ENCODE measurements at regions not wholly inside any gene's neighbourhood (a gene's known extent, or its start where the extent isn't known, plus 50 kb on each side); places are given as distances from the start of the nearest gene placed in this dataset.
"Not testable (repeated sequence)": the region's sequence is repeated elsewhere in the genome, so short reads cannot be mapped to it uniquely, and the experiment has no call there.

DNA sequence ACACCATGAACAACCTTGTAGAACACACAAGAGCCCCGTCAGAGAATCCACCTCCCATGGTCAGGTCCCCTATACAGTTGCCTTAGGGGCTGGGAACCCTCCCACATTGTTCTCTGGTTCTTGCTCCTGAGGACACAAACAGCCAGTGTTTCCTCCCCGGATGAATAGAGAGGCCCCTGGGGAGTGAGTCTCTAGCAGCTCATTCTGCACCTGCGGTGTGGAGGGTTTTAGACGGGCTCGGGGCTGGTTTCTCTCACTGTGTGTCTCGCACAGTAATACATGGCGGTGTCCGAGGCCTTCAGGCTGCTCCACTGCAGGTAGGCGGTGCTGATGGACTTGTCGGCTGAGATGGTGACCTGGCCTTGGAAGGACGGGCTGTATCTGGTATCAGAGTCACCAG lies 1052.1 kb downstream of the TMEM121 start:
- 79 to 83% methylated on average over 10 to 11 of the region's 11 CpGs for WGBS, 2 donors
- no peak overlapping the region for H3K27ac ChIP-seq
- H3K36me3 ChIP-seq, result no peaks in the 10 kb centered on the region
- intact Hi-C loops (cut with DNase I), result no loop called here
- TF ChIP-seq POLR2A (IDR thresholded peaks at IDR 0.05), result no peak
- no peak for TF ChIP-seq CTCF (IDR thresholded peaks at IDR 0.05)
- H3K4me3 ChIP-seq (replicated peaks in 1 of 3), result no peak overlapping the region
- DNase-seq, result no peak
- no peaks in the 10 kb centered on the region for H3K9me3 ChIP-seq
- H3K27me3 ChIP-seq, result no peaks in the 10 kb centered on the region
- H3K4me1 ChIP-seq, result no peaks in the 10 kb centered on the region

- no peak overlapping the region for H3K27ac ChIP-seq
- 68 to 73% methylated on average over 6 of the region's 6 CpGs for WGBS, 2 donors
These were observed 1052.7 kb downstream of the TMEM121 start for GRCh38 chr14:106579084-106579483.

DNA sequence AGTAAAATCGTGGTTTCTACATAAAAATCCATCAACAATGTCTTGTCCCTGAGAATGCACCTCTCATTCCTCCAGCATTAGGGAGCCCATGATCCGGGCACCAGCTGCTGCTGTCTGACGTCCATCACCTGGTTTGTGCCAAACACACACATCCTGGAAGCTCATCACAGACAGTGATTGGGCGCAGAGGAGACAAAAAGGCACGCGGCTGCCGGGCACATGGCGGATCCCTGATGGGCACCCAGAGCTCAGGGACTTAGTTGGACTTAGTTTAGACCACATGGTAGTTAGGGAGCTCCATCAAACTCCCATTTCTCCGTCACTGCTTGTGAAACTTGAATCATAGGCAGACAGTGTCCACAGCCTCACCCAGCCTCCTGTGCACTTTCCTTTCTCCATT lies 1059.3 kb downstream of the TMEM121 start:
- TF ChIP-seq POLR2A (IDR thresholded peaks at IDR 0.05) (no peak), CTCF (IDR thresholded peaks at IDR 0.05) (no peak)
- H3K27me3 ChIP-seq, result no peaks in the 10 kb centered on the region
- no peaks in the 10 kb centered on the region for H3K36me3 ChIP-seq
- no peak overlapping the region for H3K4me3 ChIP-seq (replicated peaks in 1 of 3)
- DNase-seq, result no peak
- intact Hi-C loops (cut with DNase I), result no loop called here
- no peaks in the 10 kb centered on the region for H3K9me3 ChIP-seq
- 62 to 68% methylated on average over 8 to 9 of the region's 9 CpGs for WGBS, 2 donors
- no peak overlapping the region for H3K27ac ChIP-seq
- H3K4me1 ChIP-seq, result no peaks in the 10 kb centered on the region

More at GRCh38 chr14:106579084-106579483, 1052.7 kb downstream of the TMEM121 start:
- Histone ChIP-seq H3K27me3 (no peaks in the 10 kb centered on the region), H3K4me3 (replicated peaks in 1 of 3) (no peak overlapping the region), H3K9me3 (no peaks in the 10 kb centered on the region), H3K4me1 (no peaks in the 10 kb centered on the region), H3K36me3 (no peaks in the 10 kb centered on the region)
- intact Hi-C loops (cut with DNase I), result no loop called here
- TF ChIP-seq CTCF (IDR thresholded peaks at IDR 0.05) (no peak), POLR2A (IDR thresholded peaks at IDR 0.05) (no peak)
- no peak for DNase-seq

DNA sequence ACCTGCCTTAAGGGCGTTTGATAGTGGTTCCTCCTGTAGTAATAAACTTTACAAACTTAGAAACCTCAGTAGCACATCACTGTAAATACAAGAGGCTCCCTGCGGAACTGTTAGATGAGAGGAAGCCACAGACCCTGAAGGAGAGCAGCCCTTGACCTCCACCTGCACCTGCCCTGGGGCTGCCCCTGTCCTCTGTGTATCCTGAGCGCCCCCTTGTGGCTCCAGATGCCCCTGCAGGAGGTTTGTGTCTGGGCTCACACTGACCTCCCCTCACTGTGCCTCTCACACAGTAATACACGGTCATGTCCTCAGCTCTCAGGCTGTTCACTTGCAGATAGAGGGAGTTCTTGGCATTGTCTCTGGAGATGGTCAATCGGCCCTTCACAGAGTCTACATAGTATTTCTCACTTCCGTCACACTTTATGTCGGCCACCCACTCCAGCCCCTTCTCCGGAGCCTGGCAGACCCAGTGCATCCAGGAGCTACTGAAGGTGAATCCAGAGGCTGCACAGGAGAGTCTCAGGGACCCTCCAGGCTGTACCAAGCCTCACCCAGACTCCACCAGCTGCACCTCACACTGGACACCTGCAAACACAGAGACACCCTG lies 1059.8 kb downstream of the TMEM121 start:
- Histone ChIP-seq H3K36me3 (no peaks in the 10 kb centered on the region), H3K27ac (no peak overlapping the region), H3K4me1 (no peaks in the 10 kb centered on the region), H3K9me3 (no peaks in the 10 kb centered on the region), H3K4me3 (replicated peaks in 1 of 3) (no peak overlapping the region), H3K27me3 (no peaks in the 10 kb centered on the region)
- intact Hi-C loops (cut with DNase I), result no loop called here
- TF ChIP-seq POLR2A (IDR thresholded peaks at IDR 0.05), result no peak
- no peak for TF ChIP-seq CTCF (IDR thresholded peaks at IDR 0.05)
- WGBS, 2 donors, result 52 to 54% methylated on average over 8 of the region's 8 CpGs
- DNase-seq, result no peak

DNA sequence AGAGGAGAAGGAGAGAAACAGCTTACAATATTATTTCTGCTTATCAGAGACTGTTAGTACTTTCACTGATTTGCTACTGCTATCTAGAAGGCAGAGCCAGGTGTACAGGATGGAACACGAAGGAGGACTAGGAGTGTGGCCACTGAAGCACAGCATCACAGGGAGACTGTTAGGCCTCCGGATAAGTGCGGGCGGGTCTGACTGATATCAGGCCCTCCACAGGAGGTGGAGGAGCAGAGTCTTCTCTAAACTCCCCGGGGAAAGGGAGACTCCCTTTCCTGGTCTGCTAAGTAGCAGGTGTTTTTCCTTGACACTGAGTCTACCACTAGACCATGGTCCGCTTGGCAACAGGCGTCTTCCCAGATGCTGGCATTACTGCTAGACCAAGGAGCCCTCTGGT lies 1065.2 kb downstream of the TMEM121 start:
- H3K27me3 ChIP-seq; DNase-seq; H3K4me3 ChIP-seq (replicated peaks in 1 of 3); intact Hi-C loops (cut with DNase I); H3K4me1 ChIP-seq; H3K9me3 ChIP-seq; H3K36me3 ChIP-seq; H3K27ac ChIP-seq: not testable (repeated sequence)
- WGBS, 2 donors, result 76 to 90% methylated on average over 5 to 7 of the region's 7 CpGs

DNA sequence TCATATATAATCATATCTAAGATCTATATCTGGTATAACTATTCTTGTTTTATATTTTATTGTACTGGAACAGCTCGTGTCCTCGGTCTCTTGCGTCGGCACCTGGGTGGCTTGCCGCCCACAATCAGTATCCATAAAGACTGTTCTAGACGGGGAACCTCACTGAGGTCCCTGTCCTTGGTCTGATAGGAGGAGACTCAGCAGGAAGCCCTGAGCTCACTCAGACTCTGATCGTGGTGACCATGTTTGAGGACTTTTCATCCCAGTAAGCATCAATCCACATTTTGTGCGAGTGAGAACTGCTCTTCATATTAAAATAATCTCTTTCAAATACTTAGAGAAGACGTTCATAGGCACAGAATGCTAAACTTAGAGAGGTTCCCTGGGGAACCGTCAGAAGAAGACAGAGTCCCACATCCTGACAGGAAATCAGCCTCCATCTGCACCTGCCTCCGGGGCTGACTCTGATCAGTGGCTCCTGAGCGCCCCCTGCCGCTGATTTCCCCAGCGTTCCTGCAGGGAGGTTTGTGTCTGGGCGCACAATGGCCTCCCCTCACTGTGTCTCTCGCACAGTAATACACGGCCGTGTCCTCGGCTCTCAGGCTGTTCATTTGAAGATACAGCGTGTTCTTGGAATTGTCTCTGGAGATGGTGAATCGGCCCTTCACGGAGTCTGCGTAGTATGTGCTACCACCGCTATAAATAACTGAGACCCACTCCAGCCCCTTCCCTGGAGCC lies 1065.9 kb downstream of the TMEM121 start:
- intact Hi-C loops (cut with DNase I); H3K36me3 ChIP-seq; H3K27me3 ChIP-seq; DNase-seq; H3K9me3 ChIP-seq; H3K4me1 ChIP-seq; H3K4me3 ChIP-seq (replicated peaks in 1 of 3); H3K27ac ChIP-seq: not testable (repeated sequence)
- 70 to 72% methylated on average over 17 to 19 of the region's 24 CpGs for WGBS, 2 donors
